Neural cell (in vitro differentiated cells): ENCODE measurements at regions not wholly inside any gene's neighbourhood (a gene's known extent, or its start where the extent isn't known, plus 50 kb on each side); places are given as distances from the start of the nearest gene placed in this dataset.

Source experiments
- H2AFZ ChIP-seq: fragments of 200-600, 300-800 bp; sonication (generic), shearing (Covaris generic); 2 replicates; pipeline ENCODE4 v1.6.0; 2014; ENCODE audit warnings: low read depth, mild to moderate bottlenecking, antibody characterized with exemption, low read length, moderate library complexity
- H3F3A ChIP-seq: fragments of 200-600 bp; shearing (Covaris generic); 2 replicates; pipeline ENCODE4 v1.6.1; 2016; ENCODE audit warnings: mild to moderate bottlenecking, moderate library complexity, mixed read lengths, antibody characterized with exemption, low read length; ENCODE audit not compliant: insufficient read depth, poor library complexity, severe bottlenecking
- H3K27ac ChIP-seq: fragments of 200-600, 300-800 bp; sonication (generic), shearing (Covaris generic); 2 replicates; pipeline ENCODE4 v1.5.1; 2014; ENCODE audit warnings: mild to moderate bottlenecking, low read length, moderate library complexity
- H3K27me3 ChIP-seq: fragments of 300-800, 200-600 bp; sonication (generic), shearing (Covaris generic); 2 replicates; pipeline ENCODE4 v1.6.0; 2014; ENCODE audit warnings: mild to moderate bottlenecking, low read depth, low read length, moderate library complexity; ENCODE audit not compliant: insufficient read depth
- H3K36me3 ChIP-seq: fragments of 300-800, 200-600 bp; sonication (generic), shearing (Covaris generic); 2 replicates; pipeline ENCODE4 v1.5.1; 2014; ENCODE audit warnings: mild to moderate bottlenecking, antibody characterized with exemption, low read length, moderate library complexity; ENCODE audit not compliant: insufficient read depth
- H3K4me2 ChIP-seq: fragments of 300-800, 200-600 bp; sonication (generic), shearing (Covaris generic); 2 replicates; pipeline ENCODE4 v1.6.0; 2014; ENCODE audit warnings: mild to moderate bottlenecking, low read length
- H3K4me3 ChIP-seq: fragments of 300-800, 200-600 bp; sonication (generic), shearing (Covaris generic); 2 replicates; pipeline ENCODE4 v1.5.1; 2014; ENCODE audit warnings: mild to moderate bottlenecking, low read length, moderate library complexity
- H3K79me2 ChIP-seq: fragments of 200-600 bp; shearing (Covaris generic); replicated peaks from 2 replicates; pipeline ENCODE4 v1.6.0; 2014; ENCODE audit warnings: mild to moderate bottlenecking, low read length, moderate library complexity; ENCODE audit not compliant: insufficient read depth
- H3K9ac ChIP-seq: fragments of 300-800, 200-600 bp; sonication (generic), shearing (Covaris generic); 2 replicates; pipeline ENCODE4 v1.6.1; 2016; ENCODE audit warnings: mild to moderate bottlenecking, low read length, mixed read lengths
- H3K9me2 ChIP-seq: fragments of 200-600 bp; shearing (Covaris generic); 2 replicates; pipeline ENCODE4 v1.6.1; 2016; ENCODE audit warnings: mild to moderate bottlenecking, low read length, mixed read lengths; ENCODE audit not compliant: insufficient read depth
- H3K9me3 ChIP-seq: fragments of 200-600, 300-800 bp; sonication (generic), shearing (Covaris generic); 2 replicates; pipeline ENCODE4 v1.6.1; 2016; ENCODE audit warnings: mild to moderate bottlenecking, mixed run types, low read length, moderate library complexity, mixed read lengths
- H4K20me1 ChIP-seq: fragments of 200-600 bp; shearing (Covaris generic); 2 replicates; pipeline ENCODE4 v1.6.1; 2016; ENCODE audit warnings: mild to moderate bottlenecking, mixed run types; ENCODE audit not compliant: insufficient read depth
- EP300 ChIP-seq: fragments of 450-650 bp; conservative IDR thresholded peaks from 2 replicates; pipeline ENCODE4 v1.6.1; 2014; ENCODE audit warnings: antibody characterized with exemption, mild to moderate bottlenecking, moderate library complexity; ENCODE audit not compliant: poor library complexity, severe bottlenecking
- EZH2 ChIP-seq: fragments of 200-600, 300-800 bp; shearing (Covaris generic), sonication (generic); IDR thresholded peaks from 2 replicates; pipeline ENCODE4 v1.6.1; 2014; ENCODE audit warnings: antibody characterized with exemption, low read length, borderline replicate concordance, mild to moderate bottlenecking; ENCODE audit not compliant: insufficient read depth, poor library complexity, severe bottlenecking
- MXI1 ChIP-seq: fragments of 450-650 bp; conservative IDR thresholded peaks from 2 replicates; pipeline ENCODE4 v1.6.1; 2014; ENCODE audit warnings: antibody characterized with exemption, mild to moderate bottlenecking; ENCODE audit not compliant: poor library complexity, severe bottlenecking
- POLR2AphosphoS5 ChIP-seq: IDR thresholded peaks from 2 replicates; pipeline ENCODE4 v1.6.1; 2012
- RAD21 ChIP-seq: fragments of 450-650 bp; conservative IDR thresholded peaks from 2 replicates; pipeline ENCODE4 v1.6.1; 2014; ENCODE audit warnings: antibody characterized with exemption, mild to moderate bottlenecking, moderate library complexity
- SMC3 ChIP-seq: fragments of 450-650 bp; conservative IDR thresholded peaks from 2 replicates; pipeline ENCODE4 v1.6.1; 2014; ENCODE audit warnings: antibody characterized with exemption, mild to moderate bottlenecking, moderate library complexity; ENCODE audit not compliant: poor library complexity
- TAF1 ChIP-seq: IDR thresholded peaks from 2 replicates; pipeline ENCODE4 v1.6.1; 2012; ENCODE audit warnings: low read depth
- TF ChIP-seq, protein P1 (sequence below): IDR thresholded peaks from 2 replicates; pipeline ENCODE4 v1.6.1; 2012; ENCODE audit warnings: borderline replicate concordance
- TF ChIP-seq, protein P2 (sequence below): fragments of 450-650 bp; IDR thresholded peaks from 2 replicates; pipeline ENCODE4 v1.5.1; 2014; ENCODE audit warnings: antibody characterized with exemption, mild to moderate bottlenecking, moderate library complexity; ENCODE audit not compliant: poor library complexity, severe bottlenecking

DNA sequence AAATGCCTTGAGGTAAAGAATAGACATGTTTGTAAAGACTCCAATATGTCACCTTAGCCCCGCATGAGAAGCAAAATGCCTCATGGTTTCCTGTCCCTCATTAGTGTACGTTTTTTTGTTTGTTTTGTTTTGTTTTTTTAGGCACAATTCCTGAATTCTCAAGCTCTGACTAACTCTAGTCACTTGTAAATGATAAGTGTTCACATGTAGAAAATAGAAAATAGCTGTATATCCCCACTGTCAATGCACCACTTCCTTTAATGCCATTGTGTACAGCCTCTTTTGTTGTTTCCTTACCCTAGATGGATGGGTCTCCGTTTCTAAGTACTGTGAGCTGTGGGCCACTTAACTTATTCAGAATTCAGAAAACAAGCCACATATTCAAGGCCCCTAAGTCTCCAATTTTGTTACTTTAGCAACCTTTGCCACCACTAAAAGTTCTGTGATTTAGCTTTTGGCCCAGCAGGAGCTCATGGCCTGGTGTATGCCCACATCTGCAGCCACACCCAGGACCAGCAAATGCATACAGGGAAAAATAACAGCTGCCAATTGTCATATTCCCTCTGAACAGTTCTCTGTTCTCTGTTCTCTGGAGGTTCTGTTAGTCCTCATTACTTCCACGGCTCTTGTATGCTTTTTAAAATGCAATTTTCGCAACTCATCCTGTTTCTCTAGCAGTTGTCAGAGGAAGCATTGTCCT, 655.5 kb downstream of the GBE1 start:
- H2AFZ ChIP-seq: no peak overlapping the region

DNA sequence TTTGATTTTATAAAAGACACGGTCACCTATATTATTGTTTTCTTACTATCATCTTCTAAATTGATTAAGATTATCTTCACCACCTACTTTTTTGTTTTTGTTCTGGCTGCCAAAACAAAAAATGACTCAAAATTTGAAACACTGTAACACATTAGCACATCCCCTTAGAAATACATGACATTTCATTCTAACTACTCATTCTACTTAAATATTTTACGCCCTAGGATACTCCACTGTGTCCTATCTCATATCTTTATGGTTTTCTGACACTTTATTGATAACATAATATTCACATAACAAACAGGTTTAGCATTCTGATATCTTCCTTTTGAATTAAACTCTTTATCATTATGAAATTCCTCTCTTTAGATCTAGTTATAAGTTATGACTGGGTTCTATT, 656.2 kb downstream of the GBE1 start:
- H3K36me3 ChIP-seq: no peaks in the 10 kb centered on the region
- no peaks in the 10 kb centered on the region for H3K79me2 ChIP-seq
- H4K20me1 ChIP-seq: no peaks in the 10 kb centered on the region
- no peaks in the 10 kb centered on the region for H3F3A ChIP-seq
- no peaks in the 10 kb centered on the region for H3K9me2 ChIP-seq
- no peak overlapping the region for H2AFZ ChIP-seq
- no peak overlapping the region for H3K4me2 ChIP-seq
- no peak overlapping the region for H3K4me3 ChIP-seq
- no peaks in the 10 kb centered on the region for H3K9me3 ChIP-seq
- no peak for TF ChIP-seq MXI1
- no peaks in the 10 kb centered on the region for H3K27me3 ChIP-seq
- H3K9ac ChIP-seq: no peak overlapping the region
- H3K27ac ChIP-seq: no peak overlapping the region

More for the DNA sequence above, 655.5 kb downstream of the GBE1 start:
- H3K9me2 ChIP-seq: no peaks in the 10 kb centered on the region
- no peak overlapping the region for H3K4me2 ChIP-seq
- H3K79me2 ChIP-seq: no peaks in the 10 kb centered on the region
- no peaks in the 10 kb centered on the region for H4K20me1 ChIP-seq
- no peaks in the 10 kb centered on the region for H3F3A ChIP-seq
- H3K4me3 ChIP-seq: no peak overlapping the region
- H3K27me3 ChIP-seq: no peaks in the 10 kb centered on the region
- no peak overlapping the region for H3K27ac ChIP-seq
- H3K36me3 ChIP-seq: no peaks in the 10 kb centered on the region
- H3K9me3 ChIP-seq: no peaks in the 10 kb centered on the region
- no peak overlapping the region for H3K9ac ChIP-seq
- TF ChIP-seq POLR2AphosphoS5 (no peak), RAD21 (no peak), EZH2 (no peak), MXI1 (no peak)
- TF ChIP-seq, protein P1, sequence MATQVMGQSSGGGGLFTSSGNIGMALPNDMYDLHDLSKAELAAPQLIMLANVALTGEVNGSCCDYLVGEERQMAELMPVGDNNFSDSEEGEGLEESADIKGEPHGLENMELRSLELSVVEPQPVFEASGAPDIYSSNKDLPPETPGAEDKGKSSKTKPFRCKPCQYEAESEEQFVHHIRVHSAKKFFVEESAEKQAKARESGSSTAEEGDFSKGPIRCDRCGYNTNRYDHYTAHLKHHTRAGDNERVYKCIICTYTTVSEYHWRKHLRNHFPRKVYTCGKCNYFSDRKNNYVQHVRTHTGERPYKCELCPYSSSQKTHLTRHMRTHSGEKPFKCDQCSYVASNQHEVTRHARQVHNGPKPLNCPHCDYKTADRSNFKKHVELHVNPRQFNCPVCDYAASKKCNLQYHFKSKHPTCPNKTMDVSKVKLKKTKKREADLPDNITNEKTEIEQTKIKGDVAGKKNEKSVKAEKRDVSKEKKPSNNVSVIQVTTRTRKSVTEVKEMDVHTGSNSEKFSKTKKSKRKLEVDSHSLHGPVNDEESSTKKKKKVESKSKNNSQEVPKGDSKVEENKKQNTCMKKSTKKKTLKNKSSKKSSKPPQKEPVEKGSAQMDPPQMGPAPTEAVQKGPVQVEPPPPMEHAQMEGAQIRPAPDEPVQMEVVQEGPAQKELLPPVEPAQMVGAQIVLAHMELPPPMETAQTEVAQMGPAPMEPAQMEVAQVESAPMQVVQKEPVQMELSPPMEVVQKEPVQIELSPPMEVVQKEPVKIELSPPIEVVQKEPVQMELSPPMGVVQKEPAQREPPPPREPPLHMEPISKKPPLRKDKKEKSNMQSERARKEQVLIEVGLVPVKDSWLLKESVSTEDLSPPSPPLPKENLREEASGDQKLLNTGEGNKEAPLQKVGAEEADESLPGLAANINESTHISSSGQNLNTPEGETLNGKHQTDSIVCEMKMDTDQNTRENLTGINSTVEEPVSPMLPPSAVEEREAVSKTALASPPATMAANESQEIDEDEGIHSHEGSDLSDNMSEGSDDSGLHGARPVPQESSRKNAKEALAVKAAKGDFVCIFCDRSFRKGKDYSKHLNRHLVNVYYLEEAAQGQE: no peak

DNA sequence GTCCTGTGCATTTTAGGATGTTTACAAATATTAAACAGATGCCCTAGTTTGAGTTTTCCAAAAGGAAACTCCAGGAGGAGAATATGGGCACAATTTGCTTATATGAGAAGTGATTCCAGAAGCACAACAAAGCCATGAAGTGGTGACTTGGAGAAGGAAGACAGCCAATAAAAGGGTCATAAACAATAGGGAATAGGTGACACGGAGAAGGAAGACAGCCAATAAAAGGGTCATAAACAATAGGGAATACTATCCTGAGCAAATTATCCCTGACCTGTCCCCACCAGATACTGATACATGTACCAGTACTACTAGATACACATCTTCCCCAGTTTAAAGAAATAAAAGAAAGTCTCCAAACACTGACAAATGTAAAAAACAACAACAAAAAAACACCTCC, 663.6 kb downstream of the GBE1 start:
- Histone ChIP-seq H3F3A (no peaks in the 10 kb centered on the region), H3K9me3 (no peaks in the 10 kb centered on the region), H3K4me3 (no peak overlapping the region), H3K36me3 (no peaks in the 10 kb centered on the region), H3K4me2 (no peak overlapping the region), H3K79me2 (no peaks in the 10 kb centered on the region), H3K27ac (no peak overlapping the region), H3K27me3 (no peaks in the 10 kb centered on the region), H2AFZ (no peak overlapping the region), H3K9ac (no peak overlapping the region), H3K9me2 (no peaks in the 10 kb centered on the region), H4K20me1 (no peaks in the 10 kb centered on the region)
- TF ChIP-seq EZH2 (no peak), SMC3 (no peak), TAF1 (no peak), MXI1 (no peak), RAD21 (no peak), EP300 (no peak), POLR2AphosphoS5 (no peak)
- TF ChIP-seq, protein P1: no peak
- TF ChIP-seq, protein P2, sequence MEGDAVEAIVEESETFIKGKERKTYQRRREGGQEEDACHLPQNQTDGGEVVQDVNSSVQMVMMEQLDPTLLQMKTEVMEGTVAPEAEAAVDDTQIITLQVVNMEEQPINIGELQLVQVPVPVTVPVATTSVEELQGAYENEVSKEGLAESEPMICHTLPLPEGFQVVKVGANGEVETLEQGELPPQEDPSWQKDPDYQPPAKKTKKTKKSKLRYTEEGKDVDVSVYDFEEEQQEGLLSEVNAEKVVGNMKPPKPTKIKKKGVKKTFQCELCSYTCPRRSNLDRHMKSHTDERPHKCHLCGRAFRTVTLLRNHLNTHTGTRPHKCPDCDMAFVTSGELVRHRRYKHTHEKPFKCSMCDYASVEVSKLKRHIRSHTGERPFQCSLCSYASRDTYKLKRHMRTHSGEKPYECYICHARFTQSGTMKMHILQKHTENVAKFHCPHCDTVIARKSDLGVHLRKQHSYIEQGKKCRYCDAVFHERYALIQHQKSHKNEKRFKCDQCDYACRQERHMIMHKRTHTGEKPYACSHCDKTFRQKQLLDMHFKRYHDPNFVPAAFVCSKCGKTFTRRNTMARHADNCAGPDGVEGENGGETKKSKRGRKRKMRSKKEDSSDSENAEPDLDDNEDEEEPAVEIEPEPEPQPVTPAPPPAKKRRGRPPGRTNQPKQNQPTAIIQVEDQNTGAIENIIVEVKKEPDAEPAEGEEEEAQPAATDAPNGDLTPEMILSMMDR: no peak
